ENCODE measurements at regions not wholly inside any gene's neighbourhood (a gene's known extent, or its start where the extent isn't known, plus 50 kb on each side); places are given as distances from the start of the nearest gene placed in this dataset.

GRCh38 chr10:2936816-2937215 lies 130.5 kb upstream of the PFKP start:
- TF ChIP-seq, protein P1, sequence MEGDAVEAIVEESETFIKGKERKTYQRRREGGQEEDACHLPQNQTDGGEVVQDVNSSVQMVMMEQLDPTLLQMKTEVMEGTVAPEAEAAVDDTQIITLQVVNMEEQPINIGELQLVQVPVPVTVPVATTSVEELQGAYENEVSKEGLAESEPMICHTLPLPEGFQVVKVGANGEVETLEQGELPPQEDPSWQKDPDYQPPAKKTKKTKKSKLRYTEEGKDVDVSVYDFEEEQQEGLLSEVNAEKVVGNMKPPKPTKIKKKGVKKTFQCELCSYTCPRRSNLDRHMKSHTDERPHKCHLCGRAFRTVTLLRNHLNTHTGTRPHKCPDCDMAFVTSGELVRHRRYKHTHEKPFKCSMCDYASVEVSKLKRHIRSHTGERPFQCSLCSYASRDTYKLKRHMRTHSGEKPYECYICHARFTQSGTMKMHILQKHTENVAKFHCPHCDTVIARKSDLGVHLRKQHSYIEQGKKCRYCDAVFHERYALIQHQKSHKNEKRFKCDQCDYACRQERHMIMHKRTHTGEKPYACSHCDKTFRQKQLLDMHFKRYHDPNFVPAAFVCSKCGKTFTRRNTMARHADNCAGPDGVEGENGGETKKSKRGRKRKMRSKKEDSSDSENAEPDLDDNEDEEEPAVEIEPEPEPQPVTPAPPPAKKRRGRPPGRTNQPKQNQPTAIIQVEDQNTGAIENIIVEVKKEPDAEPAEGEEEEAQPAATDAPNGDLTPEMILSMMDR (IDR thresholded peaks at IDR 0.05): no peak
- TF ChIP-seq POLR2AphosphoS5 (IDR thresholded peaks at IDR 0.05) (no peak), EP300 (IDR thresholded peaks at IDR 0.05; ENCODE audit: low read depth) (no peak), POLR2A (IDR thresholded peaks at IDR 0.05) (no peak)
